Left ventricle myocardium superior (tissue), 1 donor: ENCODE measurements at regions not wholly inside any gene's neighbourhood (a gene's known extent, or its start where the extent isn't known, plus 50 kb on each side); places are given as distances from the start of the nearest gene placed in this dataset.

ENCODE experiments used
- ATAC-seq: fragments of 200-7000 bp; cut with Tn5 transposase; one replicate; pipeline ENCODE4 v1.9.1; 2020; ENCODE audit warnings: mild to moderate bottlenecking, moderate library complexity
- DNase-seq: peaks from one replicate; pipeline ENCODE4 v3.0.0-alpha.2; 2020
- intact Hi-C: fragments of 100-400 bp; cut with micrococcal nuclease; formaldehyde crosslinking; loops from one replicate; pipeline ENCODE4 v1.11.0; 2022
- donor health status: DM: no; HTN: yes; CAD: no; lungs with severe emphysema.

- intact Hi-C loops: no loop called here
- ATAC-seq (no peak), DNase-seq (no peak)
Measured at GRCh38 chr5:104998169-104998568, 1435.6 kb upstream of the NUDT12 start.

DNA sequence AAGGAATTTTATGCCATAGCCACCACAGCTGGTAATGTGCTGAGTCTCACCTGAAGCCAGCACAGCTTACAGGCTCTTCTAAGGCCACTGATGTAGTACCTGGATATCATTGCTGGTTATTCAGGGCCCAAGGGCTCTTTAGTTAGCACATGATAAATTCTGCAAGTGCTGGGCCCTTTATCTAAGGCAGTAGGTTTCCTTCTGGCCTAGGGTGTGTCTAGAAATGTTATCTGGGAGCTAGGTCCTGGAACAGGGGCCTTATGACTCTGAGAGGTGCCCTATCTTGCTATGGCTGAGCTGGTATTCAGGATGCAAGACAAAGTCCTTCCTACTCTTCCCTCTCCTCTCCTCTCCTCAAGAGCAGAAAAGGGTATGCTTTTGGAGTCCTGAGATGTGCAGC is 1424.5 kb upstream of the NUDT12 start:
- no peak for DNase-seq

DNA sequence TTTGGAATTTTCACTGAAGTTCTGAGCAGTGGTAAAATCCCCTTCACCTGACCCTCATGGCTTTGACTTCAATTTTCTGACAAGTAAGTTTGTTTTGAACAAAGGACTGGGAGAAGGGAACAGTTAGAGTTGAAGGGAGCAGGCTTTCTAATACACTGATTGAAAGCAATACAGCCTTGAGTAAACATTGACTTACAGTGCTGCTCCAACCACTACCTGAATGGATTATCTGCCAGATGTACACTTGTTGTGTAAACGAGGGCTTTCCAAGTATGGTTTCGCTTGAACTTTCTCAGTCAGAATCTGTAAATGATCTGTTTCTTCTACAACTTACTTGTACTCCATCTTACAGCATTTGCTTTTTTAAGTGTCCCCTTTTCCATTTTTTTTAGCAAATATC is 1414.9 kb upstream of the NUDT12 start:
- no peak for ATAC-seq
- no peak for DNase-seq
- intact Hi-C loops: no loop called here

More for the DNA sequence above, 1424.5 kb upstream of the NUDT12 start:
- no peak for ATAC-seq
- intact Hi-C loops: no loop called here

DNA sequence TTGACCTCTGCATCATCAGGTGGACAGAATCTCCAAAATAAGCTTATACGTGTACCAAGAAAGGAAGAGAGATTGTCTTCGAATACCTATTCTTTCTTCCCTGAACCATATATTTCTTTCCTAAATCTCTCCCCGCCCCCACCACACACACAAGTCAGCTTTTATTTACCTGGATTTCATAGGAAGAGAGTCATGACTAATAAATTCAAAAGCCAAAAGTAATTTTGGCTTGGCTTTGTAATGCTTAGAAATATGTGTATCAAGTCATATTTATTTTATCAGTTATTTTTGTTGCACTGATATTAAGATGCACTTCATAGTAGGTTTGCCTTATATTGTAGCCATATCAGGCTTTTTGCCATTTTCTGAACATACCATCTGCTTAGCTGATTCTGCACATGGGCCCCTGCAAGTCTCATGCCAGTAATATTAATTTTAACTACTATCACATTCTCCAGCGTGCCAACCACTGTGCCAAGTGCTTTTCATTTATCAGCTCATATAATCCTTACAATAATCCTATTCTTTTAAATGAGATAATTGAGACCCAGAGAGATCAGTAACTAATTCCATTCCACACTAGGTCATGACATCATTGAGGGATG is 1405.3 kb upstream of the NUDT12 start:
- no peak for ATAC-seq
- no peak for DNase-seq
- intact Hi-C loops: no loop called here

DNA sequence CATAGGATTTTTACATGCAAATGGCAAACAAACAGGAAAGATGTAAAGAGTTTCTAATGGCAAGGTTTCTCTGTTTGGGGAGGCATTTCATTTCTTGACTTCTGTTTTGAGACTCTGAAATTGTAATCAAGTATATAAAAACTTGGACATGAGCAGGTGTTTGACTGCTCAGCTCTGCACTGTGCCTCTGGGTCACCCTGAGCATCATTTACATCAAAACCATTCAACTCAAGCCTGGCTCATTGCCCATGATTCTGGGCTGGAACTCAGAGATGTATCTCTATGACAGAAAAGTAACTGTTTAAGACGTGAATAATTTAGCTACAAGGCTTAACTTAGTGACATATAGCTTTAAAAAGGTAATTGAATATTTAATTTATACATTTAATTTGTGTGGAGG is 1402.4 kb upstream of the NUDT12 start:
- intact Hi-C loops: no loop called here
- DNase-seq (no peak), ATAC-seq (no peak)

DNA sequence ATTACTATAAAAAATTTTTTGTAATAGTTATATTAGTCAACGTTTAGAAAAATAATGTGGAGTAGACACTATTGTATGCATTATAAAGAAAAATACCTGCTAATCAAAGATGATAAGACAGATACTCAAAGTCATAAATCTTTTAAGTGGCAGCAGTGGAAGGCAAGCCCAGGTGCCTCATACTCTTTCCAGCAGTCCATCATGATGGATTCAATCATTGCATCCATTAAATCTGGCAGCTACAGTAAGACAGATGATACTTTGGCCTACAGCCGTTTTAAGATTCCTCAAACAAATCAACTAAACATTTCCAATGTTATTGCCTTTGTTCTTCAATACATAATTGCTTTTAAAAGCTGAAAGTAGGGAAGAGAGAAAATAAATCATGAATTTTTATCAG is 1392.9 kb upstream of the NUDT12 start:
- DNase-seq (no peak), ATAC-seq (no peak)
- intact Hi-C loops: no loop called here

- ATAC-seq (no peak), DNase-seq (no peak)
- intact Hi-C loops: no loop called here
Measured at GRCh38 chr5:104952876-104953275, 1390.3 kb upstream of the NUDT12 start.

DNA sequence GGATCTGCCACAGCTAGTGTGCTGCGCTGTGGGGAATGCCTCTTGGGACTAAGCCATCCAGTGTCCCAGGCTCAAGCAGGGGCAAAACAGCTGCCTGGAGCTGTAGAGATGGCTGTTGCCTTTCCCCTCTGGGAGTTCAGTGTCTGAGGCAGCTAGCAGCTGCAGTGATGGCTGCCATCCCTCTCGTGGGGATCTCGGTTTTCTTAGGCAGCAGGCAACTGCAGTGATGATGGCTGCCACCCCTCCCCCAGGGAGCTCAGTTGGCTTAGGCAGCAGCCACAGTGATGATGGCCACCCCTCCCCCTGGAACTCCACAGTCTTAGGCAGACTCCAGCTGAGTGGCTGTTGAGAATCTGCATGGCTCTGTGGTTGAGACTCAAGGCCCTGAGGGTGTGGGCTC is 1389.2 kb upstream of the NUDT12 start:
- DNase-seq (no peak), ATAC-seq (no peak)
- intact Hi-C loops: no loop called here

DNA sequence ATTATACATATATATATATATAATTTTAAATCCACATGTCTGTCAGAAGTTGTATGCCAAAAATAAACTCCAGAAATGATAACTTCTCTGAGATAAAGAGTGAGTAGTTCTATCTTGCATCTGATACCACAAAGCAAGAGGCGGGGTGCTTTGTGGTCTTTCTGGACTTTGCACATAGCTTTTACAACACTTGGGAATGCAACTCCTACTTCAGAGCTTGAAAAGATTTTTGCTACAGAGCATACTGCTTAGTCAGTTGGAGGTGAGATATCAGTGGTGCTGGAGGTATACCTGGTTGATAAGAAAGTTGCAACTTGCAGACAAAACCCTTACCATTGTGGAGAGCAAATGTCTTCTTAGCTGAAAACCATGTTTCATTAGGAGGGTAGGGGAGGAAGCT is 1384.5 kb upstream of the NUDT12 start:
- intact Hi-C loops: no loop called here
- DNase-seq: no peak
- no peak for ATAC-seq

GRCh38 chr5:104942735-104943134 is 1380.1 kb upstream of the NUDT12 start:
- intact Hi-C loops: no loop called here
- no peak for ATAC-seq

GRCh38 chr5:104941030-104941645 is 1378.5 kb upstream of the NUDT12 start:
- no peak for ATAC-seq
- intact Hi-C loops: no loop called here
- no peak for DNase-seq

More at GRCh38 chr5:104942735-104943134, 1380.1 kb upstream of the NUDT12 start:
- no peak for DNase-seq

DNA sequence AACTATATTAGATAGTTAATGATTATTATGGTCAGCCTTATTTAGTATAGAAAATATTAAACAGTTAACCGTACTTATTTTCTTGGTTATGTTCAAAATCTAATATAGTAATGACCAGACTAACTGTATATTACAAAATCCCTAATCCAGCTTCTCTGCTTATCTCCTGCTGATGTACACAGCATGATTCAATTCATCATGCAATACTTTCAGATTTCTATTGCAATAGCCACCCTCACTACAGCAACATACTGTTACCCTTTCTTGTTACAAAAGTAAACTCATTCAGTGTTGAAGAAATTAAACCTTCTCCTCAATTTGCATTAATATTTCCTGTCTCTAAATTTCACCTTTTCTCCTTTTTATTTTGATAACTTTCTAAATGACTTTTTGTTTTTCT is 1375.0 kb upstream of the NUDT12 start:
- DNase-seq: no peak
- intact Hi-C loops: no loop called here
- ATAC-seq: no peak

DNA sequence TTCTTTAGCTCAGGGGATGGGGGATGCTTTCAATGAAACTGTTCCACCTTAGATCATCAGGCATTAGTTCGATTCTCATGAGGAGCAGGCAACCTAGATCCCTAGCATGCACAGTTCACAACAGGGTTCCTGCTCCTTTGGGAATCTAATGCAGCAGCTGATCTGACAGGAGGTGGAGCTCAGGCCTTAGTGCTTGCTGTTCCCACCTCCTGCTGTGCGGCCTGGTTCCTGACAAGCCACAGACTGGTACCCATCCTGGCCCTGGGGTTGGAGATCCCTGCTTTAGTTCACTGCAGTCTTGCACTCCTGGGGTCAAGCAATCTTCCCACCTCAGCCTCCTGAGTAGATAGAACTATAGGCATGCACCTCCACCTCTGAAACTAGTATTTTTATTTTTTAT is 1369.8 kb upstream of the NUDT12 start:
- no peak for ATAC-seq
- intact Hi-C loops: no loop called here
- DNase-seq: no peak

GRCh38 chr5:104928906-104929520 is 1366.4 kb upstream of the NUDT12 start:
- no peak for ATAC-seq
- no peak for DNase-seq

GRCh38 chr5:104915226-104915625 is 1352.6 kb upstream of the NUDT12 start:
- ATAC-seq: no peak
- DNase-seq: no peak
- intact Hi-C loops: no loop called here

More at GRCh38 chr5:104928906-104929520, 1366.4 kb upstream of the NUDT12 start:
- intact Hi-C loops: no loop called here

DNA sequence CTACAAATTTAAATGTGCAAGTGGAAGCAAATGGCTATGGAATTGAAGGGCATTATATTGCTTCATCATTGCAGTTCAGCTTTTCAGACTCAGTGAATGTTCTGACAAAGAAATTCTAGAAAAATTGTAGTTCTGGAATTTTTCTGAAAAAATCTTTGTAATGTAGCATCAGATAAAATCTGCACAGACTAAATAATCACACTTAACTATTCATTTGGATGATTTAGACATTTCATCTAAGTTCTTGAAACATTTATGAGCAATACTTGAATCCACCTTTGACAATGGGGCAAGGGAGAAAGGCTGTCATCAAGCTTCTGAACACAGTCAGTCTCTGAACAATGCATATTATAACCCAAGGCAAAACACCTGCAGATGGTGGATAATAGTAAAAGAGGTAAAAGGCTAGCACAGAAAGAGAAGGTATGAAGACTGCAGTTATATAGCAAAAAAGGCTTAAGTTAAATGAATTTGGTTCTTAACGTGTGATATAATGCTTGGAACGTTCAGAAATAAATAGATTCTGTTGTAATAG is 1352.0 kb upstream of the NUDT12 start:
- ATAC-seq (no peak), DNase-seq (no peak)
- intact Hi-C loops: no loop called here

- intact Hi-C loops: no loop called here
- no peak for DNase-seq
- no peak for ATAC-seq
Measured at GRCh38 chr5:104913841-104914281, 1351.3 kb upstream of the NUDT12 start.

DNA sequence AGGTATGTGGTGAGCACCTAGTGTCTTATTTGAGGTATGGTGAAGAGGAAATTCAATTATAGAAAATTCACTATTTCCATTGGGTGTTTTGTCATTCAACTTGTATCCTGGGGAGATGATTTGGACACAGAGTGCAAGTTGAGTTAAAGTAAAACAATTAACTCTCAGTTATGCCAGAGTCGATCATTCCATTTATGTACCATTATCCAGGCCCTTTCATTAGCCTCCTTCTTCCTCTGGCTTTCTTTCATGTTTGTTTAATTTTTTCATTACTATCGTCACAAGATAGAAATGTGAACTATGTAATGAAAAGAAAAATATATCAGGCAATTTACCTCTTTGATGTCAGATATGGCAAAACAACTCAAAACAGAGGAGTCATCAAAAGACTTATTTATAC is 1347.2 kb upstream of the NUDT12 start:
- ATAC-seq (no peak), DNase-seq (no peak)
- intact Hi-C loops: no loop called here

- DNase-seq (no peak), ATAC-seq (no peak)
- intact Hi-C loops: no loop called here
Measured at GRCh38 chr5:104904561-104904960, 1342.0 kb upstream of the NUDT12 start.

- DNase-seq: no peak
- intact Hi-C loops: no loop called here
- ATAC-seq: no peak
Measured at GRCh38 chr5:104903941-104904340, 1341.4 kb upstream of the NUDT12 start.

DNA sequence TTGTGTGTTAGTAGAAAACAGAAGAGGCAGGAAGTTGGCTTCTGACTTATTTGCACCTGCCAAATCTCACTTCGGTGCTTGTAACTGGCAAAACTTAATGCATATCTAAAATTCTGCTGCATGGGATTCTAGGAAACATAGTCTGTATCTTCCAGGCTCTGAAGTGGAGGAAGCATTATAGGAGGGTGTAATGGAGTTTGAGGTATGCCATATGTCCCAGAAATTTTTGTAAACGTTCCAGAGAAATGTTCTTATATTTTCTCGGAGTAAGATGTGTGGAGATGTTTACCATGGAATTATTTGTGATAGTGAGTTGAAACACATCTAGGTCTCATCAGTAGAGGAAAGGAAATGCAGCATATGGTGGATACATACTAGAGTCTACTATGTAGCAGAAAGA is 1329.0 kb upstream of the NUDT12 start:
- DNase-seq (no peak), ATAC-seq (no peak)
- intact Hi-C loops: no loop called here
